Esophagus squamous epithelium (tissue), 5 donors: ENCODE measurements at regions not wholly inside any gene's neighbourhood (a gene's known extent, or its start where the extent isn't known, plus 50 kb on each side); places are given as distances from the start of the nearest gene placed in this dataset.

Experiments used
- DNase-seq: peaks from one replicate; lab custom pipeline; 2025; lab: John Stamatoyannopoulos, UW
- H3K27ac ChIP-seq, 4 donors: fragments of 200-600 bp; sonication (generic); one replicate each; pipeline ENCODE4 v1.5.1; 2016 to 2019; ENCODE audit warnings: mild to moderate bottlenecking in 1 of 4
- H3K27me3 ChIP-seq, 4 donors: fragments of 200-600 bp; sonication (generic); 1 replicate in 3 of 4; 2 replicates in 1 of 4; pipeline versions ENCODE4 v1.5.1 to v1.6.0; 2017 to 2021; ENCODE audit warnings: antibody characterized with exemption in 1 of 4
- H3K36me3 ChIP-seq, 3 donors: fragments of 200-600 bp; sonication (generic); one replicate each; pipeline ENCODE4 v1.5.1; 2016 to 2019
- H3K4me1 ChIP-seq, 3 donors: fragments of 200-600 bp; sonication (generic); one replicate each; pipeline ENCODE4 v1.5.1; 2017 to 2019
- H3K4me3 ChIP-seq, 4 donors: fragments of 200-600 bp; sonication (generic); 1 replicate in 3 of 4; 2 replicates in 1 of 4; pipeline ENCODE4 v1.5.1; 2016 to 2019; ENCODE audit warnings: mild to moderate bottlenecking in 2 of 4, moderate library complexity in 1 of 4
- H3K9me3 ChIP-seq, 3 donors: fragments of 200-600 bp; sonication (generic); one replicate each; pipeline ENCODE4 v1.5.1; 2016 to 2019
- POLR2A ChIP-seq, 4 donors: fragments of 450-650 bp; IDR thresholded peaks; one replicate each; pipeline ENCODE4 v1.6.1; 2017; ENCODE audit warnings: antibody characterized with exemption in 4 of 4, mild to moderate bottlenecking in 4 of 4, moderate library complexity in 3 of 4
- WGBS, 2 donors: methylation state at CpG; one replicate each; pipeline ENCODE4 v1.1.5; 2018; 5-methylcytosine and 5-hydroxymethylcytosine counted together
- intact Hi-C: fragments of 100-400 bp; cut with DNase I; formaldehyde crosslinking; loops from one replicate; pipeline ENCODE4 v1.15.0; 2022
- TF ChIP-seq, protein P1 (sequence below), 6 experiments: fragments of 450-650 bp in 4 of 6; fragments of 200-600 bp in 2 of 6; sonication (generic) in 2 of 6; IDR thresholded peaks; one replicate each; pipeline ENCODE4 v1.5.1; 2016 to 2019; ENCODE audit warnings: antibody characterized with exemption in 6 of 6, mild to moderate bottlenecking in 4 of 6, moderate library complexity in 4 of 6
- donor health status: DM: yes; HTN: yes; CAD: no.

DNA sequence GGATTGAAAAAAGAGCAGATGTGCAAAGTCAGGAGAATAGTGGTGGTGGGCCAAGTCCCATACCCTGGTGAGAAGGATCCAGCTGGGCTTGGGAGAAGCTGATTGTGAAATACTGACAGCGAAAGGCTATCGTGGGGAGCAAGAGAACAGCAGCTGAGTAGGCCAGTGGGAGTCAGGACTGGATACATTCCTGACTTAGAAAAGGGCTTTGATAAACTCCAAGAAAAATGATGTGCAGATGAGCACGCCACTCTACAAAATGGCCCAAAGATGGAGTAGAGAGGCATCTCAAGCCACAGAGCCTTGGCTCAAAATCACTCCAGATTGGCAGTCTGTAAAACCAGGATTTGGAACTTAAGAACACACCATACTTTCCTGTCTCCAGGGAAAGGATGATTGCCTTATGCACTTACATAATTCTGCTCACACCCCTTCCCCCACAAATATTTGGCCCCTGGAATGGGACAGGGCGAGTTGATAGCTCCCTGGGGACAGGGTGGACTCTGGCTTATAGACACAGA, 578.7 kb downstream of the MAFB start:
- no peak for DNase-seq

DNA sequence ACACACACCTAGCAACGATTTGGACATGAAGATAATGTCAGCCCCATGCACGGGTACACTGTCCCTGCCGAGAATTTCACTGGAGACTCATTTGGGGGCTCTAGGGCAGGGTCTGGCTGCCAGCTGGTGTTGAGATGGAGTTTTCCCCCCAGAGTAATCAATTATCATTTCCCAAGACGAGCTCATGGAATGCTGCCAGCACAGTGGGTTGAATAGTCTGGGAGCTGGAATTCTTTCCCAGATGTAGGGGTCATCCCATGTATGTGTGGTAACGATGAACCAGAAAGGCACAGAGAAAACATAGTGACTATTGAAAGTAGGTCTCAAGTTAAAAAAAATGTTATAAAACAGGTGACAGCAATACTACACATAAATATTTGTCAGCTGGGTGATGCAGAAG, 579.9 kb downstream of the MAFB start:
- Histone ChIP-seq H3K27me3 (no peaks in the 10 kb centered on the region), H3K4me3 (no peak overlapping the region), H3K9me3 (no peaks in the 10 kb centered on the region), H3K36me3 (no peaks in the 10 kb centered on the region), H3K4me1 (peaks cover 0 to 6% (median 0%) of the 10 kb centered on the region in 3 donors), H3K27ac (no peak overlapping the region)
- intact Hi-C loops = no loop called here
- TF ChIP-seq POLR2A (IDR thresholded peaks at IDR 0.05) = no peak
- TF ChIP-seq, protein P1, sequence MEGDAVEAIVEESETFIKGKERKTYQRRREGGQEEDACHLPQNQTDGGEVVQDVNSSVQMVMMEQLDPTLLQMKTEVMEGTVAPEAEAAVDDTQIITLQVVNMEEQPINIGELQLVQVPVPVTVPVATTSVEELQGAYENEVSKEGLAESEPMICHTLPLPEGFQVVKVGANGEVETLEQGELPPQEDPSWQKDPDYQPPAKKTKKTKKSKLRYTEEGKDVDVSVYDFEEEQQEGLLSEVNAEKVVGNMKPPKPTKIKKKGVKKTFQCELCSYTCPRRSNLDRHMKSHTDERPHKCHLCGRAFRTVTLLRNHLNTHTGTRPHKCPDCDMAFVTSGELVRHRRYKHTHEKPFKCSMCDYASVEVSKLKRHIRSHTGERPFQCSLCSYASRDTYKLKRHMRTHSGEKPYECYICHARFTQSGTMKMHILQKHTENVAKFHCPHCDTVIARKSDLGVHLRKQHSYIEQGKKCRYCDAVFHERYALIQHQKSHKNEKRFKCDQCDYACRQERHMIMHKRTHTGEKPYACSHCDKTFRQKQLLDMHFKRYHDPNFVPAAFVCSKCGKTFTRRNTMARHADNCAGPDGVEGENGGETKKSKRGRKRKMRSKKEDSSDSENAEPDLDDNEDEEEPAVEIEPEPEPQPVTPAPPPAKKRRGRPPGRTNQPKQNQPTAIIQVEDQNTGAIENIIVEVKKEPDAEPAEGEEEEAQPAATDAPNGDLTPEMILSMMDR (IDR thresholded peaks at IDR 0.05) = no peak
- no peak for DNase-seq
- WGBS, 2 donors = 55 to 63% methylated on average over 5 of the region's 5 CpGs

More for the DNA sequence above, 578.7 kb downstream of the MAFB start:
- Histone ChIP-seq H3K27me3 (no peaks in the 10 kb centered on the region), H3K36me3 (no peaks in the 10 kb centered on the region), H3K4me3 (no peak overlapping the region), H3K4me1 (peaks cover 0 to 6% (median 0%) of the 10 kb centered on the region in 3 donors), H3K27ac (no peak overlapping the region), H3K9me3 (no peaks in the 10 kb centered on the region)
- 52 to 76% methylated on average over 4 of the region's 4 CpGs for WGBS, 2 donors
- intact Hi-C loops = no loop called here
- TF ChIP-seq, protein P1 (IDR thresholded peaks at IDR 0.05) = no peak
- TF ChIP-seq POLR2A (IDR thresholded peaks at IDR 0.05) = no peak

DNA sequence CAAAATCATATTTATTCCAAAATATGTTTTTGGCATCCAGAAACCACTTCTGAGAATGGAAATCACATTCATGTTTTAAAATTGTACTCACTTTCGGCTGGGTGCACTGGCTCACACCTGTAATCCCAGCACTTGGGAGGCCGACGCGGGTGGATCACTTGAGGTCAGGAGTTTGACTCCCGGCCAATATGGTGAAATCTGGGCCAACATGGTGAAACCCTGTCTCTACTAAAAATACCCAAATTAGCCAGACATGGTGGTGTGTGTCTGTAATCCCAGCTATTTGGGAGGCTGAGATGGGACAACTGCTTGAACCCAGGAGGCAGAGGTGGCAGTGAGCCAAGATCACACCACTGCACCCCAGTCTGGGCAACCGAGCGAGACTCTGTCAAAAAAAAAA, 580.7 kb downstream of the MAFB start:
- TF ChIP-seq, protein P1 (IDR thresholded peaks at IDR 0.05) = no peak
- TF ChIP-seq POLR2A (IDR thresholded peaks at IDR 0.05) = no peak
- DNase-seq = no peak
- H3K27ac ChIP-seq = no peak overlapping the region
- H3K27me3 ChIP-seq = no peaks in the 10 kb centered on the region
- H3K4me3 ChIP-seq = no peak overlapping the region
- intact Hi-C loops = no loop called here
- H3K4me1 ChIP-seq = peaks cover 0 to 6% (median 0%) of the 10 kb centered on the region in 3 donors
- WGBS, 2 donors = 83 to 94% methylated on average over 7 of the region's 7 CpGs
- no peaks in the 10 kb centered on the region for H3K9me3 ChIP-seq
- H3K36me3 ChIP-seq = no peaks in the 10 kb centered on the region

- Histone ChIP-seq H3K36me3 (no peaks in the 10 kb centered on the region), H3K27me3 (peaks cover 0 to 4% (median 0%) of the 10 kb centered on the region in 4 donors), H3K4me3 (no peak overlapping the region), H3K27ac (no peak overlapping the region), H3K9me3 (no peaks in the 10 kb centered on the region), H3K4me1 (no peaks in the 10 kb centered on the region)
- intact Hi-C loops = no loop called here
- no peak for TF ChIP-seq POLR2A (IDR thresholded peaks at IDR 0.05)
- TF ChIP-seq, protein P1 (IDR thresholded peaks at IDR 0.05) = no peak
- WGBS, 2 donors = 66 to 69% methylated on average over 5 of the region's 5 CpGs
- no peak for DNase-seq
Observed at GRCh38 chr20:40104959-40105358, 584.1 kb downstream of the MAFB start.

DNA sequence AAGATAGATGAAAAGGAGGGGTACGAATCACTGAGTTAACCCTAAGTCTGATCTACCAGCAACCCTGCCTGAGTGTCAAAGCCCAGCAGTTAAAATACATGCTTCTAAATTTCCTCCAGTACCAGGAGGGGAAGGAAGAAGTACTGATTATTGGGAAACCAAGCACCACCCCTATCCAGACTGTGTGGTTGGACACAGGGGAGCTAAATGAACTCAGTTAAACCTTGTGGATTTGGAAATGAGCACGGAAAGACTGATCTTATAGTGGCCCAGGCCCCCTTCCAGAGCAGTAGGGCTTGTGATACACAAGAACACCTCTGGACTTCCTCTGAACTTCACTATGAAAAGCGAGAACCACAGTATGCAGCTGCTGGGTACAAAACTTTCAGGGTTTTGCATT, 585.6 kb downstream of the MAFB start:
- Histone ChIP-seq H3K36me3 (no peaks in the 10 kb centered on the region), H3K27ac (no peak overlapping the region), H3K27me3 (peaks cover 0 to 4% (median 0%) of the 10 kb centered on the region in 4 donors), H3K4me1 (no peaks in the 10 kb centered on the region), H3K9me3 (no peaks in the 10 kb centered on the region), H3K4me3 (no peak overlapping the region)
- TF ChIP-seq, protein P1 (IDR thresholded peaks at IDR 0.05) = no peak
- no peak for TF ChIP-seq POLR2A (IDR thresholded peaks at IDR 0.05)
- DNase-seq = no peak
- WGBS, 2 donors = 85 to 90% methylated on average over 3 of the region's 3 CpGs
- intact Hi-C loops = no loop called here
